A204.1 (cell line): ENCODE measurements at regions not wholly inside any gene's neighbourhood (a gene's known extent, or its start where the extent isn't known, plus 50 kb on each side); places are given as distances from the start of the nearest gene placed in this dataset.

Experiments used
- FAIRE-seq: peaks from 2 replicates; lab custom pipeline; 2012; peaks lifted over from hg19 to GRCh38; lab: Jason Lieb, UNC

DNA sequence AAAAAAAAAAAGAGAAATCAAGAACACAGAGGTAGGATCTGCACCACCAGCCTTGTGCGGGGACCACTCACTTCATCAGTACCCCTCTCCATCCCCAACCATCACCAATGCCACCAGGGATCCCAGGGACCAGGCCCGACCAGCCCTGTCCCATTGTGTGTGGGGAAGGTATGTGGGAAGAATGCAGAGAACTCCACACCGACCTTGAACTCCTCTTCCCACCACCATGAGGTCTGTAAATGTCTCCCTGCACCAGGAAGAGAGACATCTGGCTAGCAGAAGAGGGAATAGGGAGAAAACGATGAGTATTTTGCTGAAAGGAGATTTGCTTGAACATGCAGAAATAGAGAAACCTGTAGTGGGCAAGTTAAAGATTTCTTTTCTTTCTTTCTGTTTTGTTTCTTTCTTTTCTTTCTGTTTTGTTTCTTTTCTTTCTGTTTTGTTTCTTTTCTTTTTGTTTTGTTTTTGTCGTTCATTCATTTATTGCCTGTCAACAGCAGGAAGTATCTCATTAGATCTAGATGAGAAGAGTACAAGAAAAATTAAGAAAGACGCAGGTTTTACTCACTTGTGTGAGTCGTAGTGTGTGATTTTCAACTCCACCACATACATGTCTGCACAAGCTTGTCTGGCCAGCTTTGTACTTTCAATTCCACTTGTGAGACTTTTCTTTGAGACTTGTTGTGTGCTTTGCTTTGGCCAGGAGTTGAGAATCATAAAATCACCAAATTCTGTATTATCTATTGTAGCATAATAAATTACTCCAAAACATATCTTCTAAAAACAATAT lies 179.8 kb upstream of the HAAO start:
- FAIRE-seq: no peak

DNA sequence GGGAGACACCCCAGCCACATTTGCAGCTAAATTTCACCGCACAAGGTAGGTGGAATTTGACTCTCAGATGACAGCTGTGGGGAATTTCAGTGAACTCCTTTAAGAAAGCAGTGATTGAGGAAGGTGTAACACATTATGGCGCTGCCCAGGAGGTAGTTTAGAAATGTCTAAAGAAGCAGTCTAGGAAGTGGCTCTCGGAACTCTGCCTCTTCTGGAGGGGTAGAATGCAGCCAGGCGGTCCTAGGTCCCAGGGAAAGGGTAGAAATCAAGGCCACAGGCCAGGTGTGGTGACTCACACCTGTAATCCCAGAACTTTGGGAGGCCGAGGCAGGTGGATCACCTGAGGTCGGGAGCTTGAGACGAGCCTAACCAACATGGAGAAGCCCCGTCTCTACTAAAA lies 179.0 kb upstream of the HAAO start:
- FAIRE-seq: no peak

DNA sequence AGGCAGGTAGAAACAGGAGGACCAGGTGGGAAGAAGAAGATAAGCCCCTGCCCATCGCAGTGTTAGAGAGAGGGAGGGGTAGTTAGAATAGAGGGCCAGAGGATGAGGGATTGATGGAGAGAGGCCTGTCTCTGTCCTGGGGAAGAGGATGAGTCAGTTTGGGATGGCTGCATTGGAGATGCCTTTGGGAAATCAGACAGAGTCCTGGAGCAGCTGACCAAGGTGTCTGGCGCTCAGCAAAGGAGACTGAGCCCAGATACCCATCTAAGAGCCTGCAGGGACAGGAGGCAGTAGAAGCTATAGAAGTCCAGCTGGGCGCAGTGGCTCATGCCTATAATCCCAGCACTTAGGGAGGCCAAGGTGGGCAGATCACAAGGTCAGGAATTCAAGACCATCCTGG lies 177.8 kb upstream of the HAAO start:
- no peak for FAIRE-seq

DNA sequence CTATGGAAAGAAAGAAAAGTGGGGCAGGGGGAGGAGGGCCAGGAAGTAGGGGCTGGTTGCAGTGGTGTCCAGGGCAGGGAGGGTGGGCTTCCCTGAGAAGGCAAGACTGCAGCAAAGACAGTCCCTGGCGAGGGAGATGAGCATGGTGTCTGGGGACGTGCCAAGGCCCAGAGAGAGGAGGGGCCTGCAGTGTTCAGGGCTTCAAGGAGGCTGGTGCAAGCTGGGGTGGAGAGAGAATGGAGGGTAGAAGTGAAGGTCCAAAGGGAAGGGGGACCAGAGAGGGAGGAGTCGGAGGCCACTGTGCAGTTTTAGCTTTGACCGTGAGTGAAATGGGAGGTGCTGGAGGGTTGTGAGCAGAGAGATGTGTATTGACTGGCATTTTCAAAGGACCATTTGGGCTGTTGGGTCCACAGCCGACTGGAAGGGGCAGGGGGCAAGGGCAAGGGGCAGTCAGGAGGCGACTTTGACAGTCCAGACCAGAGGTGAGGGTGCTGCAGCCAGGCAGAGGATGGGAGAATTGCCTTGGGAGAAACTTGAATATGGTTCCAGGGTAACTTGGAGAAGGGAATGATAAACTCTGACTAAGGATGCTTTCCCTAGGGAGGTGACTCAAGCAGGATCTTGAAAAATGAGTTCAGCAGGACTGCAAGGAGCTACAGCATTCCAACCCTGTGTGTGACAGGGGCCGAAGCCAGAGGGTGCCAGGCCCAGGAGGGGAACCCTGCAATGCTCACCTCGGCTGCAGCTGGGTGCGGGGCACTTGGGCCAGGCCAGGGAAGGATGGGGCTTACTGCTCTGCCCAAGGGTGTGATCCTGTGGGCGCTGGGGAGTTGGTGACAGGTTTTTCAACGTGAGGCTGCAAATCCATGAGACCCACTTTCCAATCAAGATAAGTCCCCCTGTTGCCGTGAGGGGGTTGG lies 177.1 kb upstream of the HAAO start:
- no peak for FAIRE-seq

DNA sequence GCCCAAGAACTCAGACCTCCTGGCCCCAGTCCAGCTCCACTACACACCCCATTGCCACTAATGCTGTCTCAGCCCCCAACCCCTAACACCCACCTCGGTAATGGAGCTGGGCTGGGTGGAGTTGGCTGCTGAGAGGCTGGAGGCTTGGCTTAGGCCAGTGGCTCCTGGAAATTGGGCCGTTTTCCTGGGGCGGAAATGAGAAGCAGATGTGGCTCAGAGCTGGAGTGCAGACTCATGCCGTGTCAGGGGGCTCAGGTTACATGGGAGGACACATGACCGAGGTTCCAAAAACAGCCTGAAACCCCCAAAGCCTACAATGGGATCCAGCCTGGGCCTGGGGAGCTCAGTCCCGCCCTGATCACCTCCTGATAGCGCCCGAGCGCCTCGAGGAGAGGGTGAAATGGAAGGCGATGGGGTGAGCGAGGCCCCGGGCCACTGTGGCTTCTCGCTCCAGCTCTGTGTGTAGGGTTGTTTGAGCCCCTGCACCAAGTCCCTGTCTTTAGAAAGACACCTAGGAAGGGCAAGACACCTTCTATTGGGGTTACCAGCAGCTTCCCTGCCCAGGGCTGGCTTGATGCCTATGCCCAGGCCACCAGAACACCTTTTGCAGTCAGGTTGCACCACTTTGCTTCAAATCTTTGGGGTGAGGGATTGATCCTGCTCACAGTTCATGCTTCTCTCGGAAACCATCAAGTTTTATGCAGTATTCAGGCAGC lies 175.7 kb upstream of the HAAO start:
- FAIRE-seq: no peak

DNA sequence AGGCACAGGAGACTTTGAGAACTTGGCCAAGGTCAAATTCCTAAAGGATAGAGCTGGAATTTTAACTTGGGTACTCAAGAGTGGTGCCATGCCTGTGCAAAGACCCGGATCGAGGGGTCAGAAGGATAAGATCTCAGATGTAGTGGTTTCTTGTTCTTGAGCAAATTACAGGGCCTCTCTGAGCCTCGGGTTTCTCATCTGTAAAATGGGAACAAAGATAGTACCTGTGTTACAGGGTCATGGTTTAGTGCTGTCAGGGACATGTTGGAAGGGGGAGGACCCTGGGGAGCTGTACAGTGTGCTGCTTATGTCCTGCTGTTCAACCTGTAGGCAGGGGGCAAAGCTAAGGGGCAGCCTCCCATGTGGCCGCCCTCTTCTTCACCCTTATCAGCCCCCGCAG lies 173.5 kb upstream of the HAAO start:
- FAIRE-seq: no peak

DNA sequence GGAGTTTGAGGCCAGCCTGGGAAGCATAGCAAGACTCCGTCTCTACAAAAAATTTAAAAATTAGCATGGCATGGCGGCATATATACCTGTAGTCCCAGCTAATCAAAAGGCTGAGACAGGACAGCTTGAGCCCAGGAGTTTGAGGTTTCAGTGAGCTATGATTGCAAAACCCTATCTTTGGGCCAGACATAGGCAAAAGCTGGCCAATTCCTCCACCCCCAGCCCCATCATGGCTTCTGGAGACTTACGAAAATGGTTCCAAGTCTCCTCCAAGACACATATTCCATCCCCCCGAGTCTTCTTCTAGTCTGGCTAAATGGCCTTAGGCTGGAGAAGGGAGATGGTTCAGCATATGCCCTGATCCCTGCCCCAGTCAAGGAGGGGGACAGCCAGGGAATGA lies 172.8 kb upstream of the HAAO start:
- no peak for FAIRE-seq

DNA sequence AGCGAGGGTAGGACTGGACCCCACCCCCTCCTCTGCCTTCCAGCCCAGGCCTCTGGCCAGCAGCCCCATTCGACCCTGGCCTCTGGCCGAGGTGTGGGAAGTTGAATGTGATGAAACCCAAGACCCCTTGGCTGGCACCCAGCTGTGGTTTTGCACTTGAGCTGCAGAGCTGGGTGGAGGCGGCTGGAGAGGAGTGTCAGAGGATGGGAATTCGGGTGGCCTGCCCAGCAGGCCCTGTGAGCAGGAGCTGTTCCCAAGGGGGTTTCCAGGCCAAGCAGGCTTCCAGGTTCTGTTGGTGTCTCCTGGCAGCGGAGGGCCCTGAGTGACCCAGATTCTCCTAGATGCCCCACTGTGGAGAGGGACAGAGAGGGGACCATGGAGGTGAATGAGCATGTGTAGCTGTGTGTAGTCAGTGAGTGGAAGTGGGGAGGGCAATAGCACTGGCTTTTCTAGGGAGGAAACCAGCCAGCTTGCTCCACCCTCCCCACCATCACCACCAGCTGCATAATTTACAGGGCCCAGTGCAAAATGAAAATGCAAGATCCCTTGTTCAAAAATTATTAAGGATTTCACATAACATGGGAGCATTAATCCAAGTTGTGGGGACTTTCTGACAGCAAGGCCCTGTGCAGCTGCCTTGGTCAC lies 172.2 kb upstream of the HAAO start:
- FAIRE-seq: no peak

DNA sequence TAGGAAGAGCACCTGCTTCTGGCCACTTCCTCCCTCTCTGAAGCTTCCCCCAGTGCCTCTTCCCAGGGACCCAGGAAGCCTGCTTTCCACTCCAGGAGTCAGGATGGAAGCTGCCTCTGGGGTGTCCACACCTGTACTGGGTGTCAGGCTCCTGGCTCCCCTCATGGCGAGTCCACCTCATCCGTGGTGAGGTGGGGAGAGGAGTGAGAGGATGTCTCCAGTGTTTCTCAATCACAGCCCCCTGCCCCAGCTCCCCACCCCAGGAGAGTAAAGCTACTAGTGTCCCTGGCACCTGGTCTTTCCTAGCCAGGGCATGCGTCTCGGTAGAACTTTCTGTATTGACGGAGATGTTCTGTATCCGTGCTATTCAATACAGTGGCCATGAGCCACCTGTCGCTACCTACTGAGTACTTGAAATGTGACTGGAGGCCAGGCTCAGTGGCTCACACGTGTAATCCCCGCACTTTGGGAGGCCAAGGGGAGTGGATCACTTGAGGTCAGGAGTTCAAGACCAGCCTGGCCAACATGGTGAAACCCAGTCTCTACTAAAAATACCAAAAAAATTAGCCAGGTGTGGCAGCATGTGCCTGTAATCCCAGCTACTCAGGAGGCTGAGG lies 171.2 kb upstream of the HAAO start:
- no peak for FAIRE-seq

DNA sequence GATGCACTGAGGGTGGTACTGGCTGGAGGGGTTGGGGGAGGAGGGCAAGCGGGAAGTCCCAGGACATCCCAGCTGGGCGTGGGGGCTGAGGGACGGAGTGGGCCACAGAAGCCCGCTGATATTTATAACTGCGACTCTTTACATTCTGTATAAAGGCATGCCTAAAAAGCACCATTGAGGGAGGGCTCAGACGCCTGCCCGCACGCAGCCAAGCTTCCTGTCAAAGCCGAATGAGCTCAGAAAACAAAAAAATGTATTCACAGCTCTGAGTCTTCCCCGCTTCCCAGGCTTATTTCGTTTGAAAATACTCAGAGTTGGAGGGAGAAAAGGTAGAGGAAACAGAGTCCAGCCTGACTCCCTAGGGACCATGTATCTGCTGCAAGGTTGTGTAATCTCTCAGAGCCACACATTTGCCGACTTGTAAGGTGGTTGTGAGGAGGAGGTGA lies 170.1 kb upstream of the HAAO start:
- FAIRE-seq: no peak

DNA sequence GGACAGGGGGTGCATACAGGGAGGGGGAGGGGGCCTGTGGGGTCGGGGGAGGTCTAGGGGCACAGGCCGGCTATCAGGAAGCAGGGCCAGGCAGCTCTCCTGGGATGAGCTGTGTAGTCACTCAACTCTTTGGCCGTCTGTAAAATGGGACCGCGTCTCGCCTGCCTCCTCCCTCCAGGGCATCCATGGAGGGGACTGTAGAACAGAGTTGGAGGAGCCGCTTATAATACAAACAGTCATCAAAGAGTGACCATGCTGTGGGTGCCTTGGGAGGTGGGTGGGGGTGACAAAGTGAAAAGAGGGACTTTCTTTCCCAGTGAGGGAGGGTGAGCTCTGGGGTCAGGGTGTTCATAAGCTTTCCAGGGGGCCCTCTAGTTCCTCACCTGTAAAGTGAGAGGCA lies 169.6 kb upstream of the HAAO start:
- FAIRE-seq: no peak

DNA sequence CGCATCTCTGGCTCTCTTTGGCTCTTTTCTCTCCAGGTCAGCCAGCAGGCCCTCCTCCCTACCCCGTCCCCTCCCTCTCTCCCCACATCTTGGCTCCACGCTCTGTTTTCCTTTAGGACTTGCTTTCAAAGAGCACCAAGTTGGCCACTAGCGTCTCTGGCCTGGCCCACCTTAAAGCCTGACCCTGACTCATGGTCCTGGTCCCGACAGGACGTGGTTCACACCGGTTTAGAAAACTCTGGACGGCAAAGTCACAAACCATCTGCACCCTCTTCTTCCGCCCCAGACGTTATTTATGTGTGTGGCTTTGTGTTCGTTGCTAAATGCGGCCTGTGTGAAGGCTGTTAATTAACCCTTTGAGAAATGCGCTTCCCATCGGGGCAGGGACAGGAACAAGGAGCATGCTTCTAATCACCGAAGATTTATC lies 169.0 kb upstream of the HAAO start:
- no peak for FAIRE-seq

DNA sequence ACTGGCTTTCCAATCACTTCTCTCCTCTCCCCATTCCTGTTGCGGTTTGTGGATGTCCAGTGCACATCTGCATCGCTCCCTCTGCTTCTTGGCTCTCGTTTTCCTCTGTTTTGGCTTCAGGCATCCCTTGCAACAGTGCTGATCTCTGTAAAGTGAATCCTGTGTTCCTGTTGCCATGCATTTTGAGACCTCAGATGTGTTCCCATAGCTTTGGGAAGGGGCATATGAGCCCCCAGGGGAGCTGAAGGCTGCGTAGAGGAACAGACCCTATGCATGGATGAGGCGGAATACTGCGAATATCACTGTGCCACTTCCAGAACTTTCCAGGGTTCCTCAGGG lies 168.4 kb upstream of the HAAO start:
- no peak for FAIRE-seq

DNA sequence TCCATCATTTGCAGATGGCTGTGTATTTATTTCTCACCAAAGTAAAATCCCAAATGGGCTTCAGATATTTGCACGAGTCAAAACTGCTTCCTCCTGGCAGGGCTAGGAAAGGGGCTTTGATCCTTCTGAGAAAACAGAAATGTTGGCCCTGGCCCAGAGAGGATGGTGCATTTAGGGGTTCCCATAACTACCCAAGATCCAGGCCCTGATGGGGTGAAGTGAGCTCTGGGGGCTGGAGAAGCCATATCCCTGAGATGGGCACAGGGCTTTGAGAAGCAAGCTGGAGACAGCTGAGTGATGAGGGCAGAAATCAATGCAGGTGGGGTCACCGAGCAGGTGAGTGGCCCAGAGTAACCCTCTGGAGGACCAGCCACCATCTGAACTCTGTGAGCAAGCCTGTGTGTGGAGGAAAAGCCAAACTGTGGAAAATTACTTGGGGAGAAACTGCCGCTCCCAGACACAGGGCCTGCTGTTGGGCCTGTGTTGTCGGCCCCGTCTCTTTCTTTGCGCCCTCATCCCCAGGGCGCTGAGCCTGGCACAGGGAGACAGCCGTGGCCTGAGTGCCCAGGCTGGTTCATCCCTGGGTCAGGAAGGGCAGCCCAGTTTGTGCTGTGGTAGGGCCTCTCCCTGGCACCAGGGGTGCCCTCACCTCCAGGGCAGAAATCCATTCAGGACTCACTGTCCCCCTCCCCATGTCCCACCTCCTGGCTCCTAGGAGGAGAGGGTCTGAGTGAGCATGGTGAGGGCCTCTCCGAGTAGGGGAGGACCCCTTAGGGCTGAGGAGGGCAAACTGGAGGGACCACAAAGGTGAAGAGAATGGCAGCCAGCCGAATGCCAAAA lies 167.8 kb upstream of the HAAO start:
- FAIRE-seq: no peak

DNA sequence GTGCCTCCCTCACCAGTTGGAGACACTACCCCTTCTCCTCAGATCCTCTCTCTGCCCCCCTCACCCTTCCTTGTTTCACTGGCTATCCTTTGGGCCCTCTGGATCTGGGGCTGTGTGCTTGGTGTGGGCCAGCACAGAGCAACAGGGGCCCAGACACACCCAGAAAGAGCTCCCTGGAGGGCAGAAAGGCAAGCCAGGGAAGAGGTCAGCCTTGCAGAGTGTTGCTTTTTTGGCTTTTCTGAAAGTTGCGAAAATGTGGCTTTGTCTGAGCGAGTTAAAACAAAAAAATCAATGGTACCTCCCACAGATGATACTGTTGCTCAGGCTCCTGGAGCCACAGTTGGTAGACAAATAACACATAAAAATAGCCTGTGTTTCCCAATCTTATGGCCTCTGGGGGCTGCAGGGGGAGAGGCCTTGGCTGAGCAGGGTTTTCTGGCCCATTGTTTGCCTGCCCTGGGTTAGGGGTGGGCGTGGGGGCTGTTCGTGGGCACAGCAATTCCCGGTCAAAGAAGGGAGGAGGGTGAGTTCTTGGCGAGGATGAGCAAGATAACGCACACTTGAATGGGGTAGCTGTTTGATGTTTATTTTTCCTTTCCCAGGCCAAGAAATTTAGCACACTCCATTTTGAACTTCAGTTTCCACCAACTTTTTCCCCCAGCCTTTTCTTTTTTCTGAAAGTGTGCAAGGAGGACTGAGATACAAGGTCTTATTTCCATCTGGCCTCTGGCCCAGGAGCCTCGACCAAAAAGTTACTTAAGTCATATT lies 167.0 kb upstream of the HAAO start:
- FAIRE-seq: no peak

DNA sequence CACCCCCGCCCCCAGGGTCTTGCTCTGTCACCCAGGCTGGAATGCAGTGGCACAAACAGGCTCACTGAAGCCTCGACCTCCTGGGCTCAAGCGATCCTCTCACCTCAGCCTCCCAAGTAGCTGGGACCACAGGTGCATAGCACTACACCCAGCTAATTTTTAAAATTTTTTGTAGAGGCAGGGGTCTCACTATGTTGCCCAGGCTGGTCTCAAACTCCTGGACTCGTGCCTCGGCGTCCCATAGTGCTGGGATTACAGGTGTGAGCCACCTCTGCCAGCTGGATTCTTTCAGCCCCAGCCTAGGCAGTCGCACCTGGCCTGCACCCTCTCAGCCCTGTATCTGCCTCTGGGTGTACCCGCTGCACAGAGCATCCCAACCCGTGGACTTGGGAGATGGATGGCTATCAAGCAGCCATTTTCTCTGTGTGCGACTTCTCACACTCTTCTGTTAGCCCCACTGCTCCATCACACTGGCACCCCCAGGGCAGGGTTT lies 166.4 kb upstream of the HAAO start:
- FAIRE-seq: no peak

DNA sequence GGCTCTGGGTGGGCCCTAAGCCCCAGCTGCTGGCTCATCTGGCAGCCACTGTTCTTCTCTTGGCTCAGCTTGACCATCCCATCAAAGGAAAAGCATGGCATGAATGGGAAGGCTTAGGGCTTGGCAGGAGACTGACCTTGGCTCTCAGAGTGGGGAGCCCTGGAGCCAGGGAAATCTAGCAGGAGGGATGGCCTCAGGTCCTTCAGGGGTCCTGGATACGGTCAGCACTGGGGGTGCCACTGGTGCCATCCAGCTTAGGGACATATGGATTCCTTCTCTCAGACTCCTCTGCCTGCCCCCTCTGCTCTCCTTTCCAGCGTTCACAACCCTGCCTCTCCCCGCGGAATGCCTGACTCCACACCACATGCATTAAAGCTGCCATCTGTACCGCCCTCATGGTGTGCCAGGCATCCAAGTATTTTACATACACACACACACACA lies 165.5 kb upstream of the HAAO start:
- FAIRE-seq: no peak

DNA sequence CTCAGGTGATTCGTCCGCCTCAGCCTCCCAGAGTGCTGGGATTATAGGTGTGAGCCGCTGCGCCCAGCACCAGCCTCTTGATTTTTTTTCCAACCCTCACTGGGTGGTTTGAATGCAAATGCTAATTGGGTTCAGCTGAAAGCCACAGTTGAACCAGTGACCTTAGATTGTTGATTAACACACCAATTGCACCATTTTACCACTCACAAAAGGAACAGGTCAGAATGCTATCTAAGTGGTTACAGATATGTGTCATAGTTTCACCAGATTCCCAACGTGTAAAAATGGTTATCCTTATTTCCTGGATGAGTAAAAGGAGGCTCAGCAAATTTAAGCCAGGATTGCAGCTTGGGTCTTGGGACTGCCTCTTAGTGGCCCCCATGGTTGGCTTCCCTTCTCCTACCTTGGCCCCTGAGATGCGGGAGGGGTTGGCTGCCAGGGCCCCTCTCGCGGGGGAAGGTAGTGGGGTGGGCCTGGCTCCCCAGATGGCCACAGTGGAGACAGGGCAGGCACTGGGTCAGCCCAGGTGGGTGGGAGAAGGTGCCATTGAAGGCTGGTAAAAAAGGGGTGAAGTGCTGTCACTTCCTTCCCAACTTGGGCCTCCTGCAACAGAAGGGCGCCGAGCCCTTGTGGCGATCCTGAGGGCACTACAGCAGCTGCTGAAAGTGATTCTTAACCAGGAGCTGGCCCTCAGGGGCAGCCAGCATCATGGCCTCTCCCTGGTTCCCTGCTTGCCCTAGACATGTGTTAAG lies 164.9 kb upstream of the HAAO start:
- no peak for FAIRE-seq

DNA sequence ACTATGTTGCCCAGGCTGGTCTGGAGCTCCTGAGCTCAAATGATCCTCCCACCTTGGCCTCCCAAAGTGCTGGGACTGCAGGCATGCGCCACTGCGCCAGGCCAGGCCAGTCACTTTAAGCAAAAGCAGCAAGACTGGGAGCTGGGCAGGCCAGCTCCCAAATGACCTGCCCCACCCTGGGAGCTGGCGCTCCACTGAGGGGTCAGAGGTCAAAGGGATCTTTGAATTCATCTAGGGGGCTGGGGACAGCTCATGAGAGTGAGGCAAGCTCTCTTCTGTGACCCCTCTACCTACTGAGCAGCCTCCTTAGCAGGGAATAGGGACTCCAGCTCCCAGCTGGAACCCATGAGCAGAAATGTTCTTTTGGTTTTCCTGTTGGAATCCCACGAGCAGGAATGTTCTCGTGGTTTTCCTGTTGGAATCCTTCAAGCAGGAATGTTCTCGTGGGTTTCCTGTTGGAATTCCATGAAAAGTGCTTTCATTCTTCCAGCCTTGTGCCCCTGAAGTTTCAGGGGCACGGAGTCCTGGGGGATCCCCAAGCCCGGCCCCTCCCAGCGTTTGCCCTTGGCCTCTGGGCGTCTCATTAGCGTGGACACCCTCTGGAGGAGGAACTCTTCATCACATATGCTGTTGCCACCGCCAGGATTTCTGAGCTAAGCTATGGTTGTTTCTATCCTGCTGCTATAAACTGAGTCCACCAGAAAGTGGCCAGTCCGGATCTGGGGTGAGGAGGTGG lies 162.0 kb upstream of the HAAO start:
- FAIRE-seq: no peak
